CD4-positive, alpha-beta T cell treated with Interleukin-15 for 4 hours (primary cell): ENCODE measurements at regions not wholly inside any gene's neighbourhood (a gene's known extent, or its start where the extent isn't known, plus 50 kb on each side); places are given as distances from the start of the nearest gene placed in this dataset.

Experiments used
- DNase-seq: peaks from one replicate; pipeline ENCODE4 v3.0.0-alpha.2; 2020; ENCODE audit warnings: low spot score

DNA sequence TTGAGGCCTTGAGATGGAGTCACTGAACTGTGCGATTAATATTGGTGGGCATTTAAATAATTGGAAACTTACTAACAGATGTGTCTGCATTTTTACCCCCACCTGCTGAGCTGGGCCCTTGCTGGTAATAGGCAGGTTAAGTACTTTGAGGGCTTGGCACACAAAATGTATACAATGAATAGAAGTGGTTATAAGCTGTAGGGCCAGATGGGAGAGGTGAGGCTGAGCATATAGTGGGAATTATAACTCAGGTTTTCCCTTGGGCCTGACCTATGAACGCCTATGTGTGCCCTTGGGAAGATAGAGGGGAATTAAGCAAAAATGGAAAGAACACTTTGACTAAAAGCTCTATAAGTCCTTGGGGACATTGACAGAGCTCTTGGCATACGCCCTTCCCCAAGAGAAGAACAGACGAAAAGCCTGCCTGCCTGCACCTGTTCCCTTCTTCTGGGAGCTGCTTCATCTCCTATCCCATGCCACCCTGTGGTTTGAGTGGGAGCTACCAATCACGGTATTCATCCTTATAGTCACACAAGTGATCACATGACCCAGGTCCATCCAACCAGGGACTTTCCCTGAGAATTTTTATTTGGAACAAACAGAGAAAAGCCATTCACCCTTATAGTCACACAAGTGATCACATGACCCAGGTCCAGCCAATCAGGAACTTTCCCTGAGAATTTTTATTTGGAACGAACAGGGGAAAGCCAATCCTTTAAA, 260.7 kb upstream of the CSF3R start:
- no peak for DNase-seq

DNA sequence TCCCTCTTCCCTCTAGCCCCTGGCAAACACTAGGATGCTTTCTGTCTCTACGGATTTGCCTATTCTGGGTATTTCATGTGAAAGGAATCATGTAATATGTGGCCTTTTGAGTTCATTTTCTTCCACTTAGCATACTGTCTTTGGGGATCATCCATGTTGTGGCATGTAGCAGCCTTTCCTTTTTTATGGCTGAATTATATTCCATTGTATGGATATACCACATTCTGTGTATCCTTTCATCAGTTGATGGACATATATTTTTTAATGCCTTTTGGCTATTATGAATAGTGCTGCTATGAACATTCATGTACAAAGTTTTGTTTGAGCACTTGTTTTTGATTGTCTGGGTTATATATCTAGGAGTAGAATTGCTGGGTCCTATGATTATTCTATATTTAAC, 258.4 kb upstream of the CSF3R start:
- DNase-seq = no peak

DNA sequence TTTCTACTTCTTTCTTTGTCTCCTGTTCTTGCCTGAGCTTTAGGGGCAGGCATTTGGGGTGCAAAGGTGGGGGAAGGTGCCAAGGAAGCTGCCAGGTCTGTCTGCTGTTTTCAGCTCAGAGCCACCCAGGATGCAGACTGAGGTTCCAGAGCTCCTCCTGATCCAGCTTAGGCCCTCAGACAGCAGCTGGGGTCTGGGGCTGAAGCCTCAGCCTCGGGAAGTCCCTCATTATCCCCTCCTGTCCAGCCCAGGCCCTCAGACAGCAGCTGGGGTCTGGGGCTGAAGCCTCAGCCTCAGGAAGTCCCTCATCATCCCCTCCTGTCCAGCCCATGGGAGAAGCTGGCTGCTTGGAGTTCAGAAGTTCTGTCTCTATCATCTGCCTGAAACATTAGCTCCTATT, 257.7 kb upstream of the CSF3R start:
- DNase-seq = no peak

DNA sequence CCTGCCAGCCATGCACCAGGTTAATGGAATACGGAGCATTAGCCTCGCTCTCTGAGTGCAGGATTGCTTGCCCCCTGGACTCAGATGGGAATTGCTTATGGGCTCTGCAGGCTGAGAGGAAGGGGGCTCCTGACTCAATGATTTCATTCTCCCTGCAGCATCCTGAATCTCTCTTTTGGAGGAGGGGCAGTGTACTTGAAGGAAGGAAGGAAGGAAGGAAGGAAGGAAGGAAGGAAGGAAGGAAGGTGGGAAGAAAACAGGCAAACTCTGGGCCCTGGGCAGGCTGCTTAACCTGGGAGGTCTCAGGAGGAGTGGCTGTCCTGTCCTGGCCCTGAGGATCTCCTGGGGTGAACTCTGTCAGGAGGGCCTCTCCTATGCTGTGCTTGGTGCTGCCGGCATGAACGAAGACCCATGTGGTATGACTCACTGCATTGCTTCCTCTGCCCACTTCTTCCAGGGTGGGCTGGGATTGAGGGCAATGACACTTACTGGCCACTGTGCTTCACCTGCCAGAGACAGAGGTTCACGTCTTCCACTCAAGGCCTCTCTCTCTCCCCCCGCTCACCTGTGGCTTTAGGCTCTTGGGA, 257.1 kb upstream of the CSF3R start:
- no peak for DNase-seq

DNA sequence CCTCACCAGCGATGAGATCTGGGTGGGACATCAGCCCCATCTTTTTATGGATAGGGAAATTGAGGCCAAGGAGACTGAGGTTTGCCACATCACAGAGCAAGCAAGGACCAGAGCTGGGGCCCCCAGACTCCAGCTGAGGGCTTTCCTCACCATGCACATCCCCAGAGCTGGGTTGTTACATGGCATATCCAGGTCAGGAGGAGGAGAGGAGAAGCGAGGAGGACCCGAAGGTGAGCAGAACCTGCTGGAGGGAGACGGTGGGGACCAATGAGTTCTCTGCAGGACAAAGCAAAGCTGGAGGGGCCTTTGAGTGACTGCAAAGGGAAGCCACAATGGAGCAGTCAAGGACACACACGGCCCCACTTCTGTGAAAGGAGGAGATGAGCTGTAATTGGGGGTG, 255.5 kb upstream of the CSF3R start:
- DNase-seq = no peak

DNA sequence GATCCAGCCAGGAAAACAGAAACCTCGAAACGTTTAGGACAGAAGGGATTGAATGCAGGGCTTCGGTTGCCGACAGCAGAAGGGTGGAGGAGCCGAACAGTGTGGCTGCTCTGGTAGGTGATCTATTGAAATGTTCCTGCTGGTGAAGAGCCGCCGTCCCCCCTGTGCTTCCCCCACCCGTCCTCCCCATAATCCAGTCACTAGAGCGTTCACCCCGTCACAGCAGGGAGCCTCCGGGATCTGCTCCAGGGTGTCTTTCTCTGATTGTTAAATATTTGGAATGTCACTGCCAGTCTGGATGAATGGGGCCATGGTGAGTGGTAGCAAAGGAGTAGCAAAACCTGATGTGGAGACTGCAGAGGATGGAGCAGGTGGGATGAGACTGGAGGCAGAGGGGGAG, 255.1 kb upstream of the CSF3R start:
- no peak for DNase-seq

DNA sequence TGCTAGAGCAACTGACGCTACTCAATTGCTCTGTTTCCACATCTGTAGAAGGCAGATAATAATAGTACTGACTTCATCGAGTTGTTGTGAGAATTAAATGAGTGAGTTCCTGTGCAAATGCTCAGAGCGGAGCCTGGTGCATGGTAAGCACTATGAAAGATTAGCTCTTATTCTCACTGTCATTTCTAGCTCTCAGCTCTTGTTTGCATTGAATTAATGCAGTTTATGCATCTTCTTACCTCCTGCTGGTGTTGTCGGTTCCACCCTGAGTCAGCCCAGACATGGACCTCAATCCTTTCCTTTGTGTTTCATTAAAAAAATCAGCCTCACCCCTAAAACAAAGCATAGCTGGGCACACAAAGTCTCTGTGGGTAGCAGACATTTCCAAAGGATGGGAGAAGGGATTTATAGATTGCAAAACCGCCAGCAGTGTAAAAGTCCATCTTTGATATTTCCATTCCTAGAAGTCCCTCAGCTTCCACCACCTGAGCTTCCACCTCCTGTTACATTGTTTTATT, 254.4 kb upstream of the CSF3R start:
- no peak for DNase-seq

DNA sequence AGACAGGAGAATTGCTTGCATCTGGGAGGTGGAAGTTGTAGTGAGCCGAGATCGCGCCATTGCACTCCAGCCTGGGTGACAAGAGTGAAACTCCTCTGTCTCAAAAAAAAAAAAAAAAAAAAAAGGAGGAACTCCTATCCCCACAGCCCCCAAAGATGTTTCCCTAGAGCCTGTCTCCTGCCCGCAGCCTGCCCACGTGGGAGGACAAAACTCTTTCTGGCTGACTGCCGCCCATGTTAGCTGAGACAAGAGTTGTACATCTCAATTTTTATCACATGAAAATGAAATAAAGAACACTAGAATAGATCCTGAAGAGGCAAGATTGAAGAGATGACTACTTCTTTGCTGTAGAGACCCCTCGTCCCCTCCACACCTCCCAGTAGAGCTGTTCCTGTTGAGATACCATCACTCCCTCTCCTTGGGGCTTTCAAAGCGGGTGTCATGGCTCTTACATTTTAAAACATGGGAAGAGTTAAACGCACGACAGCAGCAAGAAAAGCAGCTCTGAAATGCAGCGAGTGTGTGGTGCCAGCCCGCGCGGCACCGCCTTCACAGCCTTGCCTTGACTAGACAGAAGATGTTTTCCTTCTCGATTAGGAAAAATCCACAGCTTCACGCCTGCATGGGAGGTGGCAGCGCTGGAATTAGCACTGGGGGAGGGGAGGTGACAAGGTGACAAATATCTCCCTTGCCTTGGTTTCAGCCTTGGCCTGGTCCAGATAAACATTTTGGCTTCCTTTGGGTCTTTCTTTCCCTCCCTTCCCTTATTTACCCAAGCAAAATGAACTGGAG, 253.4 kb upstream of the CSF3R start:
- DNase-seq = no peak

DNA sequence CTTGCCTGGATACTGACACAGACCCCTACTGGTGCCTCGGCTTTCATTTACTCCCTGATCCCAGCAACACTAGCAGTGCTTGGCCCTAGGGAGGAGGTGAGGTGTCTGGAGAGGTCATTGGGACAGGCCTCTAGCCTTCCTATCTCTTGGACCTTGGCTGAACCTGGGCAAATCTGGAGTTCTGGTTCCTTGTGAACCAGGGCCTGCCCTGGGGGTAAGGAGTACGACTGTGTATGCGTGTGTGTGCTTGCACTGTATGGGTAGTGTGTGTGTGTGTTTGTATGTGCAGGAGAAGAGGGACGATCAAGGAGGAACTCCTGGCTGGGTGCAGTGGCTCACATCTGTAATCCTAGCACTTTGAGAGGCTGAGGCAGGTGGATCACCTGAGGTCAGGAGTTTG, 252.7 kb upstream of the CSF3R start:
- DNase-seq = no peak

DNA sequence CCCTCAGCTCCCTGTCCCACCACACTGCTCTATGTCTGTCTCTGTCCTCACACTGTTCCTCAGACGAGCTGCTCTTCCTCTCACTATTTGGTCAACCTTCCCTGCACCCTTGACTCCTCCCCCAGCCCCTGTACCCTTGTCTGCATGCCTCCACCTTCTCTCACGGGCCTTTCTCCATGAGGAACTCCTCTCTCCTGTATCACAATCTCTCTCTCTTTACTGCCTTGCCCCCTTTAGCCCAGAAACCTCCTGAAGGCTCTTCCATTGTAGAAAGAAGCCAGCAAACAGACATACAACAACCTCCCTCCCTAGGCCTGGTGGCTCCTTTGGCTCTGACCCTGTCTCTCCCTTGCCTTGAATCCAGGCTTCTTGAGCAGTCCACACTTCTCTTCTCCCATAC, 251.6 kb upstream of the CSF3R start:
- no peak for DNase-seq

DNA sequence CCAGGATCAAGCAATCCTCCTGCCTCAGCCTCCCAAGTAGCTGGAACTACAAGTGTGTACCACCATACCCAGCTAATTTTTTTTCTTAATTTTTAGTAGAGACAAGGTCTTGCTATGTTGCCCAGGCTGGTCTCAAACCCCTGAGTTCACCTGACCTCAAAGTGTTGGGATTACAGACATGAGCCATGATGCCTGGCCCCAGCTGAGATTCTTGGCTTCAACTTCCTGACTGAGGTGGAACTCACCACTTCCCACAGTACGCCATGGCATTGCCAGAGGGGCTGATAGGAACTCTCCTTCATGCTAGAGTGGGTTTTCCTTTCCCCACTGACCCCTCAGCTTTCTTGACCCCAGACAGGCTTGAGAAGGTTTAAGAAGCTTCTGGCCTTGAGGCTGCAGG, 251.0 kb upstream of the CSF3R start:
- no peak for DNase-seq

DNA sequence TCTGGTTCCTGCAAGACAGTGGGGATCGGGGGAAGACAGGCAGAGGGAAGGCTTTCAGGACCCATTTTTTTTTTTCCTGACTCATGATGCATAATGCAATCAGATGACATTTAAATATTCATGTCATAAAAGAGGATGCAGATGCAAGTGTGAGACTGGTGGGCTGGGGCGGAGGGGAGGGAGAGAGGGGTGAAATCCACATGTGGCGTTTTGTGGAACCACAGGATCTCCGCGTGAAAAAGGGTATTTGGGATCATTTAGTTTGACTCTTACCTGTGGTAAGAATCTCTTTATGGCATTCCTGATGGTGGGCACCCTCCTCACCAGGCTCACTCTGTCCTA, 249.3 kb upstream of the CSF3R start:
- DNase-seq = no peak

DNA sequence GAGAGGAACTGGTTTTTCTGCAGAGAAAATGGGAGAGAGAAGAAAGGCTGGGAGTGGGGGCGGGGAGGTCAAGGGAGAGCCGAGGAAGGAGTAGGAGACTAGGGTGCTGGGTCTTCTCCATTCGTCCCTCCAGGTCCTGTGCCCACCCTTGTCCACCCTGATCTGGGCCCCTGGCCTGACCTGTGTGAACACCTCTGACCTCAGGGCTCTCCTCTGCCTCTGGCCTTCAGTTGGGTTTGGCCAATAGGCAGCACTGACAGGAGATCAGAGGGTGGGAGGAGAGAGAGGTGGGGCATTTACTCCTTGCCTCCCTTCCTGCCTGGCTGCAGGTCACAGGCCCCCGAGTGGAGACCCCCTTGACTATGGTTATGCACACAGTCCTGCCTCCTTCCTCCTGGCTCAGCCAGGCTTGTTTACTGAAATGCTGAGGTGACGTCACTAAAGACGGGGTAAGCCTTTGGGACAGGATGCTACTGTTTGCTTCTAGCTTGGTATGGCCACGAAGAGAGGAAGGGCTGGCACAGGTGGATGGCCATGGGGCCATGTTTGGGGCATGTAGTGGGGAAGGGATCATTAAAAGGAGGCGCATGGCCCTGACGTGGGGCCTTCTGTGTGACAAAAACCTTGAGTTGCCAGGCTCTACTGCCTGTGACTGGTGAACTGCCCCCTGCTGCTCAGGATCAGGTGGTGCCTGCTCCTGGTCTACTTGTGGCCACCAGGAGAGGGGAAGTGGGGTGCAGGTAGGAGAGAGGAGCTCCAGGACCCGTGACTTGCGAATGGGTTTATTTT, 248.7 kb upstream of the CSF3R start:
- no peak for DNase-seq

DNA sequence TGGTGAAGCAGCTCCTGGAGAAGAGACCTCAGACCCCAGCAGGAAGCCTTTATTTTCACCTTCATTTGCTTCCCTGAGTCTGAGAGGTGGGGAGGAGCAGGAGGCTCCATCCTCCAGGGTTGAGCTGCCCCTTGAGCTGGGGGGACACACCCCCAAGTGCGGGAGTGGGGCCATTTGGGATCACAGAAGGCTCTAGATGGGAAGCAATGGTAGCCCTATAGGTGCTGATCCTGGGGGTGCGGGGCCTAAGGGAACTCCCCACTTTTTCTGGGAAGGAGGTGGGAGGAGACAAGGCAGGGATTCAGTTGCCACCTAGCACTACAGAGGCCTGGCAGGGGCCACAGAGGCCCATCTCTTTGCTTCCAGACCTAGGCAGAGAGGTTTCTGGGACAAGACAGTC, 247.9 kb upstream of the CSF3R start:
- DNase-seq = no peak

DNA sequence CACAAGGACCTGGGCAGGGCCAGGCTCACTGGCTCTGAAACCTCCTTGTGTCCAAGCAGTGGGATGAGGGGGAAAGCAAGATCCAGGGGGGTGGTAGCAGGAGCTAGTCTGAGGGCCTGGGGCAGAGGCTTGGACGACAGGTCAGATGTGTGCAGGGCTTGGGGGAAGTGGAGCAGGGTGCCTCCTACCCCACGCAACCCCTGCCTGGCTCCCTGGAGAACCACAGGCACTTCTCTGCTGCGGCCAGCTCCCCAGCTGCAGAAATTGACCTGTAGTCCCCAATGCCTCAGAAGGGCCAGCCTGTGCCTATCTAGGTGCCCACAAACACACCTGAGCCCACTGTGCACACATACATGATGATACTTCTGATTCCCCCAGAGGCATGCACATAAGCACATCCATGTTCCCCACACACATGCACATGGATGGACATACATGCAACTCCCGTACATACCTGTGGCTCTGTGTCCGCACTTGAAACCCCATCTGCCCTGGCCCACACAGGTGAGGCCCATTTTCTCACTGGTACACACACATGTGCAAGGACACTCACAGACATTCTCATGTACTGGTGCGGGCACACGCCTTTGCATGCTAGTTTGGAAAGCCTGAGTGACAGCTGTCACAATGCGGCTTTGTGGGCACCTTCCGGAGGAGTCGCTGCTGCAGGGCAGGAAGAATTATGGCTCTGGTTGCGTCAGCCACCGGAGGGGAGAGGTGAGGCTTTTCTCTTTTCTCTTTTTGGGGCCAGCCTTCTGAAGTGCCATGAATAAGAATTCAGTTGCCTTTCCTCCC, 247.2 kb upstream of the CSF3R start:
- DNase-seq = no peak

DNA sequence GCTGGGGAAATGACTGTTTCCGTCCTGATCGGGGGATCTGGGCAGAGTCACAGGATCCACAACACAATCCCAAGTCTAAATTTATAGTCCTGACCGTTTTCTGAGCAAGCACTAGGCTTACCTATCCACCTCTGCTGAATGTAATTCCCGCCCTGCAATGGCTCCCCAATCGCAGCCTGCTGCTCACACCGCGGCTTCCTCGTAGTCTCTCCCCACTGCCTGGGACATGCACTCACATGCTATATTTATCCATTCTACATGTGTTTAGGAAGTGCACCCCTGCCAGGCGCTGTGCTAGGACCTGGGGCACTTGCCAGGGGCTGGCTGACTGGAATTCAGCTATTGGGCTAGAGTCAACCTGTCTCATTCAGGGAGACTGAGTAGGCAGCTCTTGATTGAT, 246.6 kb upstream of the CSF3R start:
- no peak for DNase-seq

DNA sequence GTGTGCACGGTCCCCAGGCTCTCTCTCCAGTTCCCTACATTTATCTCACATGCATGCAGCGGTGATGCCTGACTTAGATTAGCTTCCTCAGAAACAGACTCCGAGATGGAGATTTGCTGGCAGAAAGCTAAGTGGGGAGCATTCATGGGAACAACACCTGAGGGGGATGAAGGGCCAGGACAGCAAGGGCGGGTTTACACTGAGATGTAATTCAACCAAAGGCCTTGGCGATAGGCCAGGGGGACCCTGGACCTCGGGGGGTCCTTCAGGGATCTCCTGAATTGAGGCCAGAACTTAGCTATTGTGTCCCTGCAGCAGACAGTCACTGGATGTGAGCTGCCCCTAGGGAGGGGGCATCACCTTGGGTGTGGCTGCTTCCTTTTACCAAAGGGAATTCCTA, 246.1 kb upstream of the CSF3R start:
- no peak for DNase-seq

DNA sequence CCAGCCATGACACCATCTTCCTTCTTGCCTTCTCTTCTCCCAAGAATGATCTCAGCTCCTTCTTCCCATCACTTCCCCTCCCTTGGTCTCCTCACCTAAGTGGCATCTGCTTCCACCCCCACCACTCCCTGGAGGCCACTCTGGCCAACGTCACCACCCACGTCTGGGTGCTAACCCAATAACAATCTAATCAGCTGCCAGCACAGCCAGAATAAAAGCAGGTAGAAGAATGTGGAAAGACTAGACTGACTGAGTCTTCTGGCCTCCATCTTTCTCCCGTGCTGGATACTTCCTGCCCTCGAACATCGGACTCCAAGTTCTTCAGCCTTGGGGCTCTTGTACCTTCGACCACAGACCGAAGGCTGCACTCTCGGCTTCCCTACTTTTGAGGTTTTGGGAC, 245.3 kb upstream of the CSF3R start:
- DNase-seq = no peak

DNA sequence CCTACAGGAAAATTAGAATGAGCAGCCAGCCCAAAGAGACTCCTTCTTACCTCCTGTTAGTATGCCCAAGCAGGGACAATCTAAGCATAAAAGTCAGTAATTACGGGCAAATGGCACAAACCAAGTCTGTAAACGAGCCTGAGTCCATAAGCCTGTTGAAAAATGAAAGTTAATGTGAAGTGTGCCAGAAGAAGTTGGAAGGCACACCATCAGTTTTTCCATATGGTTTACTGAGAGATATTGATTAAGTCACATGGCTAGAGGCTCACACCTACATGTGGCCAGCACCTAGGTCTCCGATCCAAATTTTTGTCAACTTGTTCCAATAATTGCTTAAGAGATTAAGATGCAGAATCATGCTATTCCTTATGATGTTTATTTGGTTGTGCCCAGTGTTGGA, 242.4 kb upstream of the CSF3R start:
- DNase-seq = no peak

DNA sequence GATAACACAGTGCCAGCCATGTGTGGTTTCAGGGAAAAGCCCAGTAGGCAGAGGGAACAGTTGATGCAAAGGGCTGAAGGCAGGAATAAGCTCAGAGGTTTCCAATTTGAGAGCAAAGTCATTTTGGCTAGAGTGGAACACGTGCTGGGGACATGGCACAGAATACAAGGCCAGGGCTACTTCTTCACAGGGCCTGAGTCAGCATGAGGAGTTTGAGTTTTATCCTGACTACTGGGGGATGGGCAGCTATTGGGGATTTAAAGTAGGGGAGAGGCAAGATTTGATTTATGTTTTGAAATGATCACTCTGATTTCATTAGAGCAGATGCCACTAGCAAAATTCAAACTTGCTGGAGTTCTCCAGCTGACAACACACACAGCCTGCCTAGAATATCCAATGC, 241.1 kb upstream of the CSF3R start:
- DNase-seq = no peak

DNA sequence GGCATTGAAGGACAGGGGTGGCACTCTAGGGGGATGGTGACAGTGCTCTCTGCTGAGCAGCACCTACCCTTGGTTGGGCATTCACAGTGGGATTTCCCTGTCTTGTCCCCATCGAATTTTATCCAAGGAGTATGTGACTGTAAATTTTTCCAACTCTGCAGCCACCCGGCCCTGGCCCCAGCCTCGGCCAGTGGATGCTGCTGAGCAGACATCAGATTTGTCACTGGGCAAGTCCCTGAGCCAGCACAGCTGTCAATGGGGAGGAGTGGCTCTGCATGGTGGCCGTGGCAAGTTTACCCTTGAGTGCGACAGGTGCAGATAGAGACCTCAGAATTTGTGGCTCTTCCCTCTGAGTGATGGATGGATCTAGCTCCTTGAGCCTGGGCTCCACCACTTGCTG, 240.2 kb upstream of the CSF3R start:
- DNase-seq = no peak

DNA sequence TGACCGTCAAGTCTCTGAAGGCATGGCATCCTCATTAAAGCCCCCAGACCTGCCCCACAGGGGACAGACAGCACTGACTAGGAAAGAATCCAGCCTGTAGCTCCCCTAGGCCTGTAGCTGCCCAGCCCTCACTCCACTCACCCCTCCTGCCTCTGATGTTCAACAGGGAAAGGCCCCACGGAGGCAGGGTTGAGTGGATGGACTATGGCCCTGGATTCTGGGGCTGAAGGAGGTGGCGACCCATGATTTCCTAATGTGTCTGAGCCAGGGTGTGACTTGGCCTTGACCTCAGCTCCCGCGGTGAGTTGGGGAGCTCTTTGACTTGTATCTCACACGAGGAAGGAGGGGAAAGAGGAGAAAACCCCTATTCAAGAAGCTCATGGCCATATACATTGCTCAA, 238.5 kb upstream of the CSF3R start:
- DNase-seq = no peak
